Glutamatergic neuron (in vitro differentiated cells): ENCODE measurements at regions not wholly inside any gene's neighbourhood (a gene's known extent, or its start where the extent isn't known, plus 50 kb on each side); places are given as distances from the start of the nearest gene placed in this dataset.
"Not testable (repeated sequence)": the region's sequence is repeated elsewhere in the genome, so short reads cannot be mapped to it uniquely, and the experiment has no call there.

ENCODE experiments used
- DNase-seq: peaks from one replicate; pipeline ENCODE4 v3.0.0; 2022
- H3K27ac Mint-ChIP-seq: one replicate; pipeline ENCODE4 v1.8.0; 2020; ENCODE audit warnings: mild to moderate bottlenecking, mixed read lengths, inconsistent platforms; ENCODE audit not compliant: unreplicated experiment
- H3K27me3 Mint-ChIP-seq: one replicate; pipeline ENCODE4 v1.8.0; 2020; ENCODE audit warnings: mild to moderate bottlenecking, moderate library complexity, mixed read lengths, inconsistent platforms; ENCODE audit not compliant: unreplicated experiment
- H3K36me3 Mint-ChIP-seq: one replicate; pipeline ENCODE4 v1.8.0; 2020; ENCODE audit warnings: mild to moderate bottlenecking, mixed read lengths, inconsistent platforms; ENCODE audit not compliant: unreplicated experiment
- H3K4me1 Mint-ChIP-seq: one replicate; pipeline ENCODE4 v1.8.0; 2020; ENCODE audit warnings: mild to moderate bottlenecking, low read depth, mixed read lengths, inconsistent platforms; ENCODE audit not compliant: unreplicated experiment
- H3K4me3 Mint-ChIP-seq: one replicate; pipeline ENCODE4 v1.8.0; 2020; ENCODE audit warnings: mild to moderate bottlenecking, mixed read lengths, inconsistent platforms; ENCODE audit not compliant: unreplicated experiment
- H3K9me3 Mint-ChIP-seq: one replicate; pipeline ENCODE4 v1.8.0; 2020; ENCODE audit warnings: mild to moderate bottlenecking, moderate library complexity, mixed read lengths, inconsistent platforms; ENCODE audit not compliant: unreplicated experiment
- CTCF ChIP-seq: fragments of 200-600 bp; sonication (generic); IDR thresholded peaks from one replicate; pipeline ENCODE4 v1.5.0; 2021; ENCODE audit not compliant: partially characterized antibody, unreplicated experiment

- H3K27me3 Mint-ChIP-seq: no peaks in the 10 kb centered on the region
- no peaks in the 10 kb centered on the region for H3K9me3 Mint-ChIP-seq
- DNase-seq: no peak
- H3K36me3 Mint-ChIP-seq: no peaks in the 10 kb centered on the region
- no peak for TF ChIP-seq CTCF
- no peak overlapping the region for H3K27ac Mint-ChIP-seq
- no peak overlapping the region for H3K4me3 Mint-ChIP-seq
- no peaks in the 10 kb centered on the region for H3K4me1 Mint-ChIP-seq
Observed at GRCh38 chr11:90434858-90435257, 212.0 kb upstream of the CHORDC1 start.

- no peak for TF ChIP-seq CTCF
- no peaks in the 10 kb centered on the region for H3K4me1 Mint-ChIP-seq
- no peak overlapping the region for H3K4me3 Mint-ChIP-seq
- H3K27ac Mint-ChIP-seq: no peak overlapping the region
- no peaks in the 10 kb centered on the region for H3K36me3 Mint-ChIP-seq
- H3K9me3 Mint-ChIP-seq: no peaks in the 10 kb centered on the region
- DNase-seq: no peak
- no peaks in the 10 kb centered on the region for H3K27me3 Mint-ChIP-seq
Observed at GRCh38 chr11:90428836-90429235, 206.0 kb upstream of the CHORDC1 start.

- no peak for TF ChIP-seq CTCF
- Mint-ChIP-seq H3K27me3 (no peaks in the 10 kb centered on the region), H3K4me1 (no peaks in the 10 kb centered on the region), H3K9me3 (no peaks in the 10 kb centered on the region), H3K27ac (no peak overlapping the region), H3K4me3 (no peak overlapping the region), H3K36me3 (no peaks in the 10 kb centered on the region)
- no peak for DNase-seq
Observed at GRCh38 chr11:90426442-90426841, 203.6 kb upstream of the CHORDC1 start.

- Mint-ChIP-seq H3K4me3 (no peak overlapping the region), H3K36me3 (no peaks in the 10 kb centered on the region), H3K9me3 (no peaks in the 10 kb centered on the region), H3K4me1 (no peaks in the 10 kb centered on the region), H3K27me3 (no peaks in the 10 kb centered on the region), H3K27ac (no peak overlapping the region)
- no peak for TF ChIP-seq CTCF
- no peak for DNase-seq
Observed at GRCh38 chr11:90423378-90423777, 200.5 kb upstream of the CHORDC1 start.

GRCh38 chr11:90422787-90423186 is 199.9 kb upstream of the CHORDC1 start:
- H3K9me3 Mint-ChIP-seq, H3K27me3 Mint-ChIP-seq, H3K36me3 Mint-ChIP-seq, H3K4me1 Mint-ChIP-seq, H3K4me3 Mint-ChIP-seq, DNase-seq, H3K27ac Mint-ChIP-seq: not testable (repeated sequence)

GRCh38 chr11:90414221-90414620 is 191.4 kb upstream of the CHORDC1 start:
- Mint-ChIP-seq H3K9me3 (no peaks in the 10 kb centered on the region), H3K27ac (no peak overlapping the region), H3K27me3 (no peaks in the 10 kb centered on the region), H3K4me3 (no peak overlapping the region), H3K4me1 (no peaks in the 10 kb centered on the region), H3K36me3 (no peaks in the 10 kb centered on the region)
- no peak for TF ChIP-seq CTCF
- no peak for DNase-seq
